Activated CD4-positive, alpha-beta memory T cell treated with anti-CD3 and anti-CD28 coated beads, Interleukin-2, amount 10 ng/mL, durations not matched to agents 7 days and 5 days (primary cell): ENCODE measurements at regions not wholly inside any gene's neighbourhood (a gene's known extent, or its start where the extent isn't known, plus 50 kb on each side); places are given as distances from the start of the nearest gene placed in this dataset.

Experiments used
- CTCF ChIA-PET: fragments of 350-600 bp; sonication (Branson Sonifier 250); formaldehyde crosslinking; loops from one replicate; lab custom pipeline; 2021; ENCODE audit warnings: antibody characterized with exemption, inconsistent platforms; lab: Charles Lee
- POLR2A ChIA-PET: fragments of 350-600 bp; sonication (Branson Sonifier 250); formaldehyde crosslinking; loops from one replicate; lab custom pipeline; 2021; ENCODE audit warnings: antibody characterized with exemption; lab: Charles Lee
- DNase-seq: peaks from one replicate; pipeline ENCODE4 v3.0.0-alpha.2; 2020
- H3K27ac Mint-ChIP-seq: one replicate; pipeline ENCODE4 v1.8.0; 2021; ENCODE audit warnings: mild to moderate bottlenecking, mixed read lengths
- H3K27me3 Mint-ChIP-seq: one replicate; pipeline ENCODE4 v1.8.0; 2021; ENCODE audit warnings: mixed read lengths
- H3K36me3 Mint-ChIP-seq: one replicate; pipeline ENCODE4 v1.8.0; 2021; ENCODE audit warnings: low read depth, mixed read lengths
- H3K4me1 Mint-ChIP-seq: one replicate; pipeline ENCODE4 v1.8.0; 2021; ENCODE audit warnings: mixed read lengths
- H3K4me3 Mint-ChIP-seq: one replicate; pipeline ENCODE4 v1.8.0; 2021; ENCODE audit warnings: mild to moderate bottlenecking, mixed read lengths
- H3K9me3 Mint-ChIP-seq: one replicate; pipeline ENCODE4 v1.8.0; 2021; ENCODE audit warnings: mixed read lengths

- CTCF ChIA-PET, result no interaction called here
- H3K9me3 Mint-ChIP-seq, result peaks cover 3% of the 10 kb centered on the region
- no peak overlapping the region for H3K27ac Mint-ChIP-seq
- peaks cover 3% of the 10 kb centered on the region for H3K27me3 Mint-ChIP-seq
- POLR2A ChIA-PET, result no interaction called here
- H3K4me3 Mint-ChIP-seq, result no peak overlapping the region
- H3K4me1 Mint-ChIP-seq, result no peaks in the 10 kb centered on the region
- H3K36me3 Mint-ChIP-seq, result no peaks in the 10 kb centered on the region
- DNase-seq, result no peak
Observed at GRCh38 chr3:143192193-143192592, 72.6 kb downstream of the CHST2 start.

GRCh38 chr3:143200001-143200924, 80.7 kb downstream of the CHST2 start:
- no peak for DNase-seq
- Mint-ChIP-seq H3K4me3 (no peak overlapping the region), H3K27me3 (peaks cover 7% of the 10 kb centered on the region), H3K9me3 (no peaks in the 10 kb centered on the region), H3K27ac (no peak overlapping the region), H3K36me3 (no peaks in the 10 kb centered on the region), H3K4me1 (no peaks in the 10 kb centered on the region)
- ChIA-PET CTCF (no interaction called here), POLR2A (no interaction called here)

- DNase-seq, result no peak
- POLR2A ChIA-PET, result no interaction called here
- H3K9me3 Mint-ChIP-seq, result no peaks in the 10 kb centered on the region
- H3K27ac Mint-ChIP-seq, result no peak overlapping the region
- no peak overlapping the region for H3K4me3 Mint-ChIP-seq
- H3K4me1 Mint-ChIP-seq, result no peaks in the 10 kb centered on the region
- H3K36me3 Mint-ChIP-seq, result no peaks in the 10 kb centered on the region
- H3K27me3 Mint-ChIP-seq, result peaks cover 7% of the 10 kb centered on the region
- CTCF ChIA-PET, result no interaction called here
Observed at GRCh38 chr3:143201045-143201444, 81.5 kb downstream of the CHST2 start.

GRCh38 chr3:143201870-143202752, 82.5 kb downstream of the CHST2 start:
- no peaks in the 10 kb centered on the region for H3K36me3 Mint-ChIP-seq
- H3K4me3 Mint-ChIP-seq, result no peak overlapping the region
- H3K27me3 Mint-ChIP-seq, result peaks cover 6% of the 10 kb centered on the region
- no peak overlapping the region for H3K27ac Mint-ChIP-seq
- H3K4me1 Mint-ChIP-seq, result no peaks in the 10 kb centered on the region
- DNase-seq, result no peak
- CTCF ChIA-PET, result no interaction called here
- POLR2A ChIA-PET, result no interaction called here
- H3K9me3 Mint-ChIP-seq, result no peaks in the 10 kb centered on the region

- Mint-ChIP-seq H3K4me3 (no peak overlapping the region), H3K36me3 (no peaks in the 10 kb centered on the region), H3K9me3 (no peaks in the 10 kb centered on the region), H3K27ac (no peak overlapping the region), H3K4me1 (peaks cover 4% of the 10 kb centered on the region), H3K27me3 (peaks cover 6% of the 10 kb centered on the region)
- ChIA-PET CTCF (no interaction called here), POLR2A (no interaction called here)
- DNase-seq, result no peak
Observed at GRCh38 chr3:143203142-143203541, 83.6 kb downstream of the CHST2 start.

- no peak overlapping the region for H3K4me3 Mint-ChIP-seq
- POLR2A ChIA-PET, result no interaction called here
- H3K27ac Mint-ChIP-seq, result no peak overlapping the region
- no peak for DNase-seq
- no peaks in the 10 kb centered on the region for H3K9me3 Mint-ChIP-seq
- peaks cover 6% of the 10 kb centered on the region for H3K27me3 Mint-ChIP-seq
- H3K4me1 Mint-ChIP-seq, result peaks cover 4% of the 10 kb centered on the region
- H3K36me3 Mint-ChIP-seq, result no peaks in the 10 kb centered on the region
- CTCF ChIA-PET, result no interaction called here
Observed at GRCh38 chr3:143203848-143204247, 84.3 kb downstream of the CHST2 start.

- no peak overlapping the region for H3K4me3 Mint-ChIP-seq
- ChIA-PET POLR2A (no interaction called here), CTCF (interaction anchor here (0.7 kb wide), 1 partner anchor 171 kb away, joined by 3 read pairs; no protein-coding TSS in a partner anchor)
- H3K27me3 Mint-ChIP-seq, result no peaks in the 10 kb centered on the region
- no peak overlapping the region for H3K27ac Mint-ChIP-seq
- no peak for DNase-seq
- H3K36me3 Mint-ChIP-seq, result no peaks in the 10 kb centered on the region
- no peaks in the 10 kb centered on the region for H3K9me3 Mint-ChIP-seq
- H3K4me1 Mint-ChIP-seq, result peaks cover 8% of the 10 kb centered on the region
Observed at GRCh38 chr3:143206955-143207337, 87.4 kb downstream of the CHST2 start.

GRCh38 chr3:143207338-143207961, 87.9 kb downstream of the CHST2 start:
- Mint-ChIP-seq H3K4me1 (peaks cover 8% of the 10 kb centered on the region), H3K9me3 (no peaks in the 10 kb centered on the region), H3K27me3 (no peaks in the 10 kb centered on the region), H3K27ac (no peak overlapping the region), H3K4me3 (no peak overlapping the region), H3K36me3 (no peaks in the 10 kb centered on the region)
- CTCF ChIA-PET, result interaction anchor here (0.7 kb wide), 1 partner anchor 170 kb away, joined by 3 read pairs; no protein-coding TSS in a partner anchor
- POLR2A ChIA-PET, result no interaction called here
- no peak for DNase-seq

- H3K27me3 Mint-ChIP-seq, result no peaks in the 10 kb centered on the region
- no peaks in the 10 kb centered on the region for H3K9me3 Mint-ChIP-seq
- no peak overlapping the region for H3K4me3 Mint-ChIP-seq
- CTCF ChIA-PET, result no interaction called here
- DNase-seq, result no peak
- POLR2A ChIA-PET, result no interaction called here
- H3K27ac Mint-ChIP-seq, result no peak overlapping the region
- no peaks in the 10 kb centered on the region for H3K36me3 Mint-ChIP-seq
- peaks cover 8% of the 10 kb centered on the region for H3K4me1 Mint-ChIP-seq
Observed at GRCh38 chr3:143208976-143209714, 89.6 kb downstream of the CHST2 start.

- H3K9me3 Mint-ChIP-seq, result no peaks in the 10 kb centered on the region
- ChIA-PET CTCF (no interaction called here), POLR2A (no interaction called here)
- no peak overlapping the region for H3K27ac Mint-ChIP-seq
- H3K4me3 Mint-ChIP-seq, result no peak overlapping the region
- H3K27me3 Mint-ChIP-seq, result no peaks in the 10 kb centered on the region
- H3K36me3 Mint-ChIP-seq, result no peaks in the 10 kb centered on the region
- peaks cover 8% of the 10 kb centered on the region for H3K4me1 Mint-ChIP-seq
- no peak for DNase-seq
Observed at GRCh38 chr3:143209715-143210059, 90.1 kb downstream of the CHST2 start.

GRCh38 chr3:143210141-143210540, 90.6 kb downstream of the CHST2 start:
- CTCF ChIA-PET, result no interaction called here
- Mint-ChIP-seq H3K36me3 (no peaks in the 10 kb centered on the region), H3K4me3 (no peak overlapping the region), H3K27ac (no peak overlapping the region), H3K9me3 (no peaks in the 10 kb centered on the region), H3K27me3 (no peaks in the 10 kb centered on the region), H3K4me1 (peaks cover 8% of the 10 kb centered on the region)
- no peak for DNase-seq
- POLR2A ChIA-PET, result no interaction called here

- Mint-ChIP-seq H3K36me3 (no peaks in the 10 kb centered on the region), H3K27me3 (no peaks in the 10 kb centered on the region), H3K4me3 (no peak overlapping the region), H3K27ac (no peak overlapping the region), H3K4me1 (no peaks in the 10 kb centered on the region), H3K9me3 (no peaks in the 10 kb centered on the region)
- CTCF ChIA-PET, result no interaction called here
- no peak for DNase-seq
- POLR2A ChIA-PET, result no interaction called here
Observed at GRCh38 chr3:143215059-143215458, 95.5 kb downstream of the CHST2 start.
